Esophagus (tissue), 2 donors: ENCODE measurements at regions not wholly inside any gene's neighbourhood (a gene's known extent, or its start where the extent isn't known, plus 50 kb on each side); places are given as distances from the start of the nearest gene placed in this dataset.

Experiments used
- H3K27ac ChIP-seq, 2 donors: one replicate each; pipeline ENCODE4 v1.5.1; 2013; ENCODE audit warnings: low read depth in 2 of 2, mild to moderate bottlenecking in 2 of 2, inconsistent platforms in 1 of 2, low read length in 1 of 2, moderate library complexity in 1 of 2
- H3K27me3 ChIP-seq, 2 donors: one replicate each; pipeline ENCODE4 v1.6.1; 2013; ENCODE audit warnings: low read length in 2 of 2, control low read depth in 1 of 2, mild to moderate bottlenecking in 1 of 2; ENCODE audit not compliant: insufficient read depth in 2 of 2, control insufficient read depth in 1 of 2
- H3K36me3 ChIP-seq, 2 donors: one replicate each; pipeline ENCODE4 v1.6.1; 2013; ENCODE audit warnings: low read length in 1 of 2; ENCODE audit not compliant: control insufficient read depth in 2 of 2, insufficient read depth in 2 of 2
- H3K4me1 ChIP-seq, 2 donors: one replicate each; pipeline ENCODE4 v1.6.1; 2013; ENCODE audit warnings: low read length in 1 of 2; ENCODE audit not compliant: control insufficient read depth in 2 of 2, insufficient read depth in 2 of 2
- H3K4me3 ChIP-seq, 2 donors: one replicate each; pipeline ENCODE4 v1.5.1; 2013; ENCODE audit warnings: low read length in 2 of 2, mild to moderate bottlenecking in 2 of 2, low read depth in 1 of 2, moderate library complexity in 1 of 2
- H3K9me3 ChIP-seq, 2 donors: one replicate each; pipeline ENCODE4 v1.6.1; 2013; ENCODE audit warnings: mild to moderate bottlenecking in 2 of 2, low read depth in 1 of 2, low read length in 1 of 2, moderate library complexity in 1 of 2; ENCODE audit not compliant: control insufficient read depth in 2 of 2, insufficient read depth in 1 of 2
- WGBS, 2 donors: extraction: QIAGEN DNeasy Blood & Tissue Kit; methylation state at CpG; one replicate each; pipeline ENCODE4 v1.1.7; 2013; 5-methylcytosine and 5-hydroxymethylcytosine counted together
- donor health status: healthy with polysubstance abuse.
- donor health status: Bipolar disorder and iron deficiency.

DNA sequence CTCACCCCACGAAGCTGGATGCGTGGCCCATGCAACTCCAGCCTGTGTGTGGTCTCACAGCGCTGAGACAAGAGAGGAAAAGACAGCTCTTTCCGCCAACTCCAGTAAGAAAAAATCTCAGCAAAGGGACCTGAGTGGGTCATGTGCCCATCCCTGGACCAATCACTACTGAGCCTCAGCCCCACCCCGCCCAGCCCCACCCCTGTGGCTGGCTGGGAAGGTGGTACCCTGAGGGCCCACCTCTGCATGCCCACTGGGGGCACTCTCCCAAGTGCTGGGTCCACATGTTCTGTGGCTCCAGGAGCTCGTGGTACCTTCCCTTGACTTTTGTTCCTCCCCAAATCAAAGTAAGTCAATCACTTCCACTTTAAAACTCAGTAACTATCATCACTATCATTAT lies 105.1 kb upstream of the SMIM23 start:
- H3K36me3 ChIP-seq: no peaks in the 10 kb centered on the region
- H3K27me3 ChIP-seq: no peaks in the 10 kb centered on the region
- H3K4me3 ChIP-seq: no peak overlapping the region
- no peaks in the 10 kb centered on the region for H3K9me3 ChIP-seq
- 76 to 85% methylated on average over 6 of the region's 6 CpGs for WGBS, 2 donors
- peaks cover 0 to 2% of the 10 kb centered on the region in 2 donors for H3K4me1 ChIP-seq
- no peak overlapping the region for H3K27ac ChIP-seq

- Histone ChIP-seq H3K4me3 (no peak overlapping the region), H3K27me3 (no peaks in the 10 kb centered on the region), H3K4me1 (peaks cover 0 to 2% of the 10 kb centered on the region in 2 donors), H3K27ac (no peak overlapping the region), H3K36me3 (no peaks in the 10 kb centered on the region), H3K9me3 (no peaks in the 10 kb centered on the region)
- 81 to 83% methylated on average over 4 of the region's 4 CpGs for WGBS, 2 donors
Measured at GRCh38 chr5:171681061-171681460, 104.6 kb upstream of the SMIM23 start.

DNA sequence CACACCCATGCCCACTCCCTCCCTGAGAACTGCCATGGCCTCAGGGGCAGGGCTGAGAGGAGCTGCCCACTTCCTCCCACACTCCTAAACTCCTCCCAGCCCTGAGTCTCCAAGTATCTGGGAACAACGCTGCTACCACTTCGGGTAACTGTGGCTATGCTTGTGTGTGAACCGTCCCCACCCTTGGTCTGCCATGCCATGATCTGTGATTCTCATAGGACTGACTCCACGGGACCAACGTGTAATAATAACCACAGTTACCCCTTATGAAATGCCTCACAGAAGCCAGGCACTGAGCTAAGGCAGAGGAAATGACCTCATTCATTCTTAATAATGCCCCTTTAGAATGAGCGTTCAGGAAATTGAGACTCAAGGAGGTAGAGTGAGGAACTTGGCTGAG lies 103.9 kb upstream of the SMIM23 start:
- Histone ChIP-seq H3K27ac (no peak overlapping the region), H3K4me1 (peaks cover 0 to 2% of the 10 kb centered on the region in 2 donors), H3K4me3 (no peak overlapping the region), H3K9me3 (no peaks in the 10 kb centered on the region), H3K27me3 (no peaks in the 10 kb centered on the region), H3K36me3 (no peaks in the 10 kb centered on the region)
- 49 to 57% methylated on average over 6 of the region's 6 CpGs for WGBS, 2 donors

DNA sequence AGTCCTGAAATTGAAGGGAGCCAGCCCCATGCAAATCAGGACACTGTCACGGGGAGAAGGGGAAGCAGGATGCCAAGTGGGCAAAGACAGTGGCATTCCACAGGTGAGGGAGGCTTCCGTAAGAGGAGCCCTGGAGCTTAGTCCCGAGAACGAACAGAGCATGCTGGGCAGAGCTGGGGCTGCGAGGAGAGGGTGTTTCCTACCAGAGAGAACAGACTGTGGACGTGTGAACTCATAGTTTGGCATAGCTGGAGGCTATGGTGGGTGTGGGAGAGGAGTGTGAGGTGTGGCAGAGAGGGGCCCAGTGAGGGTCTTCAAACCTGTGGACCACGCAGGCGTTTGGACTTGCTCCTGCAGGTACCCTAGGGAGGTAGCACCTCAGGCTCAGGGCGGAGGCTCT lies 102.8 kb upstream of the SMIM23 start:
- no peak overlapping the region for H3K27ac ChIP-seq
- H3K9me3 ChIP-seq: no peaks in the 10 kb centered on the region
- 62 to 63% methylated on average over 9 of the region's 9 CpGs for WGBS, 2 donors
- no peak overlapping the region for H3K4me3 ChIP-seq
- H3K36me3 ChIP-seq: no peaks in the 10 kb centered on the region
- H3K27me3 ChIP-seq: no peaks in the 10 kb centered on the region
- H3K4me1 ChIP-seq: peaks cover 0 to 2% of the 10 kb centered on the region in 2 donors

- no peak overlapping the region for H3K4me3 ChIP-seq
- no peaks in the 10 kb centered on the region for H3K9me3 ChIP-seq
- H3K27ac ChIP-seq: no peak overlapping the region
- WGBS, 2 donors: 81 to 89% methylated on average over 5 of the region's 5 CpGs
- H3K4me1 ChIP-seq: peaks cover 0 to 2% of the 10 kb centered on the region in 2 donors
- no peaks in the 10 kb centered on the region for H3K27me3 ChIP-seq
- no peaks in the 10 kb centered on the region for H3K36me3 ChIP-seq
Measured at GRCh38 chr5:171684169-171684568, 101.4 kb upstream of the SMIM23 start.

- Histone ChIP-seq H3K9me3 (no peaks in the 10 kb centered on the region), H3K4me1 (no peaks in the 10 kb centered on the region), H3K27me3 (no peaks in the 10 kb centered on the region), H3K36me3 (no peaks in the 10 kb centered on the region), H3K27ac (no peak overlapping the region), H3K4me3 (no peak overlapping the region)
- WGBS, 2 donors: 86 to 90% methylated on average over 11 of the region's 11 CpGs
Measured at GRCh38 chr5:171688696-171689495, 96.7 kb upstream of the SMIM23 start.

DNA sequence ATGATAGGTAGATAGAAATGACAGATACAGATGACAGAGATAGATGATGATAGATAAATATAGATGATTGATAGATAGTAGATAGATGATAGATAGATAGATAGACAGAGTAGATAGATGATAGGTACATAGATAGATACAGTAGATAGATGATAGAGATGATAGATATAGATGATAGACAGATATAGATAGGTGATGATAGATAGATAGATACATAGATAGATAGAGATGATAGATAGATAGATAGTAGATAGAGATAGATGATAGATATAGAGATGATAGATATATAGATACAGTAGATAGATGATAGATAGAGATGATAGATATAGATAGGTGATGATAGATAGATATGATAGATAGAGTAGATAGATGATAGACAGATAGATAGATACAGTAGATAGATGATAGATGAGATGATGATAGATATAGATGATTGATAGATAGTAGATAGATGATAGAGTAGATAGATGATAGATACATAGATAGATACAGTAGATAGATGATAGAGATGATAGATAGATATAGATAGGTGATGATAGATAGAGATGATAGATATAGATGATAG lies 95.7 kb upstream of the SMIM23 start:
- Histone ChIP-seq H3K4me1 (no peaks in the 10 kb centered on the region), H3K9me3 (no peaks in the 10 kb centered on the region), H3K27ac (no peak overlapping the region), H3K27me3 (no peaks in the 10 kb centered on the region), H3K36me3 (no peaks in the 10 kb centered on the region), H3K4me3 (no peak overlapping the region)

- Histone ChIP-seq H3K4me3 (no peak overlapping the region), H3K36me3 (no peaks in the 10 kb centered on the region), H3K27me3 (no peaks in the 10 kb centered on the region), H3K9me3 (no peaks in the 10 kb centered on the region), H3K27ac (no peak overlapping the region), H3K4me1 (no peaks in the 10 kb centered on the region)
- WGBS, 2 donors: 81 to 84% methylated on average over 3 of the region's 3 CpGs
Measured at GRCh38 chr5:171692107-171692506, 93.5 kb upstream of the SMIM23 start.

DNA sequence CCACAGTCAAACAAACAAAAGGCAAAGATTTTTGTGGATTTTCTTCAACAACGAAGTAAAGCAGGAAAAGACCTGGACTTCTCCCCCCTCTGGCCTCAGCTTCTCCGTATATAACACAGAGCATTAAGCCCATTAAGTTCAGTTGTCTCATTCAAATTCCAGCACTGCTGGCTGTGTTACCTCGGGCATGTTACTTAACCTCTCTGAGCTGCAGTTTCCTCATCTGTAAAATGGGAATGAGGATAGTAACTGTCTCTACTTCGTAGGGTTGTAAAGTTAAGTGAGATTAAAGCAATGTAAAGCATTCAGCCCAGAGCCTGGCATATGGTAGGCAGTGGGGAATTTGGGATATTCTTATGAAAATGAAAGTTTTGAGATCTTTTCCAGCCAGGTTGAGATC lies 92.7 kb upstream of the SMIM23 start:
- Histone ChIP-seq H3K36me3 (no peaks in the 10 kb centered on the region), H3K27ac (no peak overlapping the region), H3K27me3 (no peaks in the 10 kb centered on the region), H3K4me1 (no peaks in the 10 kb centered on the region), H3K9me3 (no peaks in the 10 kb centered on the region), H3K4me3 (no peak overlapping the region)
- WGBS, 2 donors: 79 to 83% methylated on average over 4 of the region's 4 CpGs

GRCh38 chr5:171693412-171693811 lies 92.2 kb upstream of the SMIM23 start:
- no peaks in the 10 kb centered on the region for H3K27me3 ChIP-seq
- H3K4me1 ChIP-seq: no peaks in the 10 kb centered on the region
- H3K9me3 ChIP-seq: no peaks in the 10 kb centered on the region
- H3K4me3 ChIP-seq: no peak overlapping the region
- no peak overlapping the region for H3K27ac ChIP-seq
- WGBS, 2 donors: 47 to 71% methylated on average over 3 of the region's 3 CpGs
- no peaks in the 10 kb centered on the region for H3K36me3 ChIP-seq
